Neuronal stem cell (in vitro differentiated cells): ENCODE measurements at regions not wholly inside any gene's neighbourhood (a gene's known extent, or its start where the extent isn't known, plus 50 kb on each side); places are given as distances from the start of the nearest gene placed in this dataset.

ENCODE experiments used
- DNase-seq: peaks from one replicate; pipeline ENCODE4 v3.0.0-alpha.2; 2013; ENCODE audit warnings: low spot score
- H2AFZ ChIP-seq: one replicate; pipeline ENCODE4 v1.6.1; 2013; ENCODE audit warnings: mild to moderate bottlenecking, low read length, inconsistent platforms
- H2AK5ac ChIP-seq: 2 replicates; pipeline ENCODE4 v1.6.1; 2013; ENCODE audit warnings: low read depth, mild to moderate bottlenecking, inconsistent platforms, low read length, moderate library complexity, mixed read lengths
- H2BK120ac ChIP-seq: 2 replicates; pipeline ENCODE4 v1.6.1; 2013; ENCODE audit warnings: low read depth, mild to moderate bottlenecking, inconsistent platforms, low read length, moderate library complexity, mixed read lengths
- H2BK12ac ChIP-seq: one replicate; pipeline ENCODE4 v1.6.1; 2013; ENCODE audit warnings: low read length, inconsistent platforms
- H2BK15ac ChIP-seq: 2 replicates; pipeline ENCODE4 v1.6.1; 2013; ENCODE audit warnings: mild to moderate bottlenecking, low read length, inconsistent platforms, mixed read lengths
- H2BK5ac ChIP-seq: one replicate; pipeline ENCODE4 v1.6.1; 2013; ENCODE audit warnings: inconsistent platforms, mild to moderate bottlenecking, low read length, moderate library complexity
- H3K14ac ChIP-seq: one replicate; pipeline ENCODE4 v1.6.1; 2013; ENCODE audit warnings: low read length, inconsistent platforms
- H3K18ac ChIP-seq: 2 replicates; pipeline ENCODE4 v1.6.1; 2013; ENCODE audit warnings: low read length, inconsistent platforms
- H3K23ac ChIP-seq: 2 replicates; pipeline ENCODE4 v1.6.1; 2013; ENCODE audit warnings: low read depth, mild to moderate bottlenecking, mixed read lengths, low read length, inconsistent platforms; ENCODE audit not compliant: poor library complexity
- H3K27ac ChIP-seq: replicated peaks from 3 replicates; pipeline ENCODE4 v1.5.1; 2013; ENCODE audit warnings: low read length, inconsistent platforms
- H3K27me3 ChIP-seq, 3 experiments: 2 replicates each; pipeline ENCODE4 v1.6.1; 2013; ENCODE audit warnings: low read length in 3 of 3, mild to moderate bottlenecking in 2 of 3, inconsistent platforms in 1 of 3, low read depth in 1 of 3, mixed read lengths in 1 of 3, moderate library complexity in 1 of 3; ENCODE audit not compliant: control insufficient read depth in 3 of 3, insufficient read depth in 3 of 3
- H3K36me3 ChIP-seq, 2 donors: replicated peaks in 1 of 2; 2 replicates each; pipeline ENCODE4 v1.6.1; 2013; ENCODE audit warnings: low read length in 2 of 2; ENCODE audit not compliant: control insufficient read depth in 2 of 2, insufficient read depth in 2 of 2
- H3K4ac ChIP-seq: 2 replicates; pipeline ENCODE4 v1.6.1; 2013; ENCODE audit warnings: inconsistent platforms, mild to moderate bottlenecking, low read length, moderate library complexity
- H3K4me1 ChIP-seq, 2 donors: 1 replicate in 1 of 2; 2 replicates in 1 of 2; pipeline ENCODE4 v1.6.1; 2013; ENCODE audit warnings: low read length in 2 of 2, low read depth in 1 of 2; ENCODE audit not compliant: control insufficient read depth in 2 of 2, insufficient read depth in 1 of 2
- H3K4me2 ChIP-seq: one replicate; pipeline ENCODE4 v1.6.1; 2013; ENCODE audit warnings: mild to moderate bottlenecking, low read length, inconsistent platforms; ENCODE audit not compliant: insufficient read depth, poor library complexity, severe bottlenecking
- H3K4me3 ChIP-seq, 2 donors: 2 replicates each; pipeline ENCODE4 v1.5.1; 2013; ENCODE audit warnings: low read length in 2 of 2, mild to moderate bottlenecking in 2 of 2, inconsistent platforms in 1 of 2, moderate library complexity in 1 of 2
- H3K79me1 ChIP-seq: one replicate; pipeline ENCODE4 v1.6.1; 2013; ENCODE audit warnings: low read depth, mild to moderate bottlenecking, inconsistent platforms, low read length, moderate library complexity
- H3K9ac ChIP-seq: one replicate; pipeline ENCODE4 v1.6.1; 2013; ENCODE audit warnings: mild to moderate bottlenecking, low read depth, low read length, inconsistent platforms; ENCODE audit not compliant: poor library complexity
- H3K9me3 ChIP-seq, 2 donors: replicated peaks in 1 of 2; 2 replicates each; pipeline versions ENCODE3 to v1.6.1; 2013; ENCODE audit warnings: low read length in 2 of 2, mild to moderate bottlenecking in 2 of 2, inconsistent platforms in 1 of 2, low read depth in 1 of 2, mixed read lengths in 1 of 2, moderate library complexity in 1 of 2; ENCODE audit not compliant: control insufficient read depth in 2 of 2, insufficient read depth in 1 of 2
- H4K8ac ChIP-seq: one replicate; pipeline ENCODE4 v1.6.1; 2013; ENCODE audit warnings: low read depth, mild to moderate bottlenecking, inconsistent platforms, low read length, moderate library complexity
- H4K91ac ChIP-seq: one replicate; pipeline ENCODE4 v1.6.1; 2013; ENCODE audit warnings: low read length, low read depth, mild to moderate bottlenecking, inconsistent platforms; ENCODE audit not compliant: poor library complexity
- WGBS, 2 donors: extraction: QIAGEN DNeasy Blood & Tissue Kit; methylation state at CpG; one replicate each; pipeline ENCODE4 v1.1.7; 2013; ENCODE audit warnings: missing lambda C conversion rate in 2 of 2, mixed read lengths in 1 of 2; ENCODE audit not compliant: insufficient read length in 2 of 2, insufficient replicate concordance in 1 of 2; ENCODE audit errors: extremely low coverage in 2 of 2; 5-methylcytosine and 5-hydroxymethylcytosine counted together

DNA sequence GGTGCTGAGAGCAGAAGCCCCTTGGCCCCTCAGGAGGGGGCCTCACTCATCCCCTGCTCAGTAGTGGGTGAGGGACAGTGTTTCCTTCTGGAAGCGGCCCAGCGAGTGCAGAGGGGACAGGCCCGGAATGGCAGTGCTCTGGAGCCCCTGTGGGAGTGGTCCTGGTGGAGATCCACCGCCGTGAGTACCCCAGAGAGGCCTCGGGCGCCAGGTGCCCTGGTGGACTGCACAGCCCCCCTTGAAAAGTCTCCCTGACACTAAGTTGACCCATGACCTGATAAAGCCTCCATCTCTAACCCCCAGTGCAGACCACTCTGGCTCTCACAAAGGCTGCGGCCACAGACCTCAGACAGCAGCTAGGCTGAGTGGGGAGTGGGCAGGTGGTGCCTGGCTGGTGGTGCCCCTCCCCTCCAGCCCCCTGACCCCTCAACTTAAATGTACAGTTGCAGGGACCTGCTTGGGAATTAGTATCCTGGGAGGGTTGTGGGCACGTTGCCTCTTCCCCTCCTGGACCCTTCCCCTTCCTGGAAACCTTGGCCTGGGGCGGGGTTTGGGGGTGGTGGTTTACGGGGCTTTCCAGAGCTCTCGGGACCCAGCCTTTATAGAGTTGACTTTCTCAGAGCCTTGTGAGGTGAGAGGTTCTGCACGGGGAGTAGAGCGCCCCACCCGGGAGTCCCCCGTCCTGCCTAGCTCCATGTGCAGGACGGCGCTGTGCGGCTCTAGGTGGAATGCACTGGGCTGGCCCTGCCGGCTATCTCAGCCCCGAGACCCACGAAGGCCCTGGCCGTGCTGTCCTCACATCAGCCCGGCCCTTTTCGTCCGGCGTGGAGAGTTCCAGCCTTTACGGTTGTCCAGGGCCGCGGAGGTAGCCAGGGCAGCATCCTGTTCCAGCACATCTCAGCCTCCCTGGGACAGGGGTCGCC lies 62.7 kb downstream of the RTP5 start:
- Histone ChIP-seq H4K8ac (no peak overlapping the region), H3K18ac (peak overlapping the region; percentile 89), H2BK12ac (no peak overlapping the region), H3K9me3 (peaks cover 0 to 5% of the 10 kb centered on the region in 2 donors), H2BK5ac (peak overlapping the region; percentile 93), H3K27ac (no peak overlapping the region), H3K4ac (no peak overlapping the region), H3K27me3 (no peaks in the 10 kb centered on the region), H3K14ac (peak overlapping the region; percentile 63), H3K23ac (peak overlapping the region; percentile 57), H4K91ac (no peak overlapping the region), H2AK5ac (peak overlapping the region; percentile 71), H3K4me2 (no peak overlapping the region), H2AFZ (no peak overlapping the region), H3K36me3 (no peaks in the 10 kb centered on the region), H2BK120ac (no peak overlapping the region), H3K79me1 (peaks cover 3% of the 10 kb centered on the region), H3K4me1 (peaks cover 0 to 7% of the 10 kb centered on the region in 2 donors), H3K9ac (peak overlapping the region; percentile 21), H2BK15ac (peak overlapping the region; percentile 46), H3K4me3 (no peak overlapping the region)
- WGBS, 2 donors, result no CpG with 5 or more reads among the region's 31 CpGs
- DNase-seq, result no peak

DNA sequence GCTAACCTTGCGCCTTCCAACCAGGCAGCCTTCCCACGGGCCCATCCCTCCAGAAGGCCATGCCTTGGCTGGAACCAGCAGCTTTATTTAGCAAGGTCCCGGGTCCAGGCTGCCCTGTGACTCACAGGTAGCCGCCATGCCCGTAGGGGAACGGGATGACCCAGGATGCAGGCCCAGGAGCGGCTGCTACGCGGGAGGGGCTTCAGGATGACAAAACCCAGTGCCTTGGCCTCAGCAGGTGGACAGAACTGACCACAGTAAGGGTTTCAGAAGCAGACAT lies 63.3 kb downstream of the RTP5 start:
- H3K27ac ChIP-seq, result peak overlapping the region; percentile 12
- H3K4me3 ChIP-seq, result no peak overlapping the region
- peak overlapping the region; percentile 71 for H2AK5ac ChIP-seq
- H3K9me3 ChIP-seq, result peaks cover 0 to 5% of the 10 kb centered on the region in 2 donors
- peak overlapping the region; percentile 46 for H2BK15ac ChIP-seq
- no peak overlapping the region for H2AFZ ChIP-seq
- peak overlapping the region; percentile 63 for H3K14ac ChIP-seq
- no CpG with 5 or more reads among the region's 9 CpGs for WGBS, 2 donors
- no peak overlapping the region for H4K8ac ChIP-seq
- H3K18ac ChIP-seq, result peak overlapping the region; percentile 89
- H3K4me1 ChIP-seq, result peaks cover 0 to 7% of the 10 kb centered on the region in 2 donors
- H3K27me3 ChIP-seq, result no peaks in the 10 kb centered on the region
- no peak for DNase-seq
- peak overlapping the region; percentile 93 for H2BK5ac ChIP-seq
- H4K91ac ChIP-seq, result no peak overlapping the region
- H3K23ac ChIP-seq, result peak overlapping the region; percentile 57
- no peak overlapping the region for H3K4ac ChIP-seq
- H3K36me3 ChIP-seq, result no peaks in the 10 kb centered on the region
- H2BK12ac ChIP-seq, result peak overlapping the region; percentile 30
- H2BK120ac ChIP-seq, result no peak overlapping the region
- H3K4me2 ChIP-seq, result no peak overlapping the region
- H3K9ac ChIP-seq, result no peak overlapping the region
- peaks cover 2% of the 10 kb centered on the region for H3K79me1 ChIP-seq

DNA sequence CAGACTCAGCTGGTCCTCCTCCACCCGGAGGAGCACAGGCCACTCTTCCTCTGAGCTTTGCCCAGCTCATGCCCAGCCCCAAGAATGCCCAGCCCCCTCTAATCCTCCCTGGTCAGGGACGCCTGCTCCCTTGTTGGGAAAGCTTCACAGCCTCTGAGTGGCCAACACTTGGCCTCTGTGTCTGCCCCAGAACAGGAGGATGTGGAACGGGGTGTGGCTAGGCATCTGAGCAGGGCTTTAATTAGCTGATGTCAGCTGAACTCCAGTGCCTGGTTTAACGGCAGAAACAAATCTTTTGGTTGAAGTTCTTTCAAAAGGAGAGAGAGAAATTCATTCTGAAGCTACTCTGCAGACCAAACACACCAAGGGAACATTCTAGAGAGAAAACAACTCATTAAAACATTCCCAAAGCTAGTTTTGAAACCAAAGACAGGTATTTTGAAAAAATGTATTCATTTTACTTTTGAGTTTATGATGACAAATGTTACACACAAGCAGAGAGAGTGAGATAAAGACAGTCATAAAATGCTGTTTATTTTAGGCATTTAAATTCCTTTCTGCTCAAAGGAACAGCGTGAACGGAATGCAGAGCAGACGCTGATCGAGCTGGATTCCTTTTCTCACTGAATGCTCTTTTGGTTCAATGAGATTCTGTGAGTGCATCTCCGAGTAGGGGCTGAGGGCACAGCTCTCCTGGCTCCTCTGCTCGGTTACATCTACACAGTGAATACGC lies 63.8 kb downstream of the RTP5 start:
- Histone ChIP-seq H2BK15ac (no peak overlapping the region), H3K27ac (peak overlapping the region; percentile 12), H2AK5ac (peak overlapping the region; percentile 71), H2BK5ac (peak overlapping the region; percentile 93), H3K4me2 (no peak overlapping the region), H2AFZ (no peak overlapping the region), H3K27me3 (no peaks in the 10 kb centered on the region), H3K23ac (no peak overlapping the region), H4K8ac (no peak overlapping the region), H2BK120ac (no peak overlapping the region), H3K4ac (no peak overlapping the region), H3K36me3 (no peaks in the 10 kb centered on the region), H3K9ac (no peak overlapping the region), H2BK12ac (peak overlapping the region; percentile 30), H3K14ac (no peak overlapping the region), H3K4me1 (peaks cover 0 to 7% of the 10 kb centered on the region in 2 donors), H4K91ac (no peak overlapping the region), H3K18ac (peak overlapping the region; percentile 89), H3K79me1 (peaks cover 2% of the 10 kb centered on the region), H3K9me3 (peaks cover 0 to 5% of the 10 kb centered on the region in 2 donors), H3K4me3 (no peak overlapping the region)
- no CpG with 5 or more reads among the region's 11 CpGs for WGBS, 2 donors
- DNase-seq, result no peak

DNA sequence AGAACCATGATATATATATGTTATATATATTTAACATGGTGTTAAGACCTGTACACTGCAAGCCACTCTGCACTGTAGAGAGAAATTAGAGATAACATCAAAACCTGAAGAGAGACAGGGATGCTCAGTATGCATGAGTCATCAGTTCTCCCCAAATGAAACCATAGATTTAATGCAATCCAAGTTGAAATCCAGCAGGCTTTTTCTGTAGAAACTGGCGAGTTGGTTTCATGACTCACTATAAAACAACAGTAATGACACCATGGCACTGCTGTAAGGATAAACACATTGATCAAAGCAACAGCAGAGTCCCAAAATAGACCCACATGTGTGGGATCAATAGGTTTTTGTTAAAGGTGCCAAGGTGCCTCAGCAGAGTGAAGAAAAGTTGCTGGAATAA lies 65.8 kb downstream of the RTP5 start:
- Histone ChIP-seq H3K79me1 (peaks cover 2% of the 10 kb centered on the region), H3K23ac (no peak overlapping the region), H3K9me3 (peaks cover under 1 to 5% of the 10 kb centered on the region in 2 donors), H2AFZ (no peak overlapping the region), H2BK12ac (no peak overlapping the region), H2BK5ac (no peak overlapping the region), H4K8ac (no peak overlapping the region), H4K91ac (no peak overlapping the region), H2BK15ac (no peak overlapping the region), H3K4ac (no peak overlapping the region), H3K14ac (no peak overlapping the region), H3K9ac (no peak overlapping the region), H2BK120ac (no peak overlapping the region), H3K4me3 (no peak overlapping the region), H3K27me3 (no peaks in the 10 kb centered on the region), H3K27ac (no peak overlapping the region), H3K18ac (no peak overlapping the region), H3K4me2 (no peak overlapping the region), H3K36me3 (no peaks in the 10 kb centered on the region), H3K4me1 (peaks cover 0 to 7% of the 10 kb centered on the region in 2 donors), H2AK5ac (no peak overlapping the region)
- no CpG with 5 or more reads among the region's 1 CpG for WGBS, 2 donors
- DNase-seq, result no peak
